ENCODE measurements at regions not wholly inside any gene's neighbourhood (a gene's known extent, or its start where the extent isn't known, plus 50 kb on each side); places are given as distances from the start of the nearest gene placed in this dataset.

DNA sequence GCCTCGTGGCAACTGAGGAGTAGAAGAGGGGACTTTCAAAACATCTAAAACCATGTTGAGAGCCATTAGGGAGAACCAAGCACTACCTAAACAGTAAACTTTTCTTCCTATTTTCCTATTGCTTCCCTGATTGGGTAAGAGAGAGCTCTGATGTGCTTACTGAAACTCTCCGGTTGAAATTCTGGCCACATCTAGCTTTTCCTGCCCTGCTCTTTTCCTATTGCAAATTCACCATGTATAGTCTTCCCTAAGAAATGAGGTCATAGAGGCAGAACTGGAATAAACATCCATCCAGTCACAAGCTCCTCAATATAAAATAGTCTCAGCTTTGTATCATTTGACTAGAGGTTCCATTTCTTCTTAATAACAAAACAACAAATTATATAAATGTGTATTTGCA, 199.5 kb upstream of the CNR1 start:
- no peaks in the 10 kb centered on the region for H3K79me1 ChIP-seq (ENCODE audit: low read depth, low read length)
- H3K27ac ChIP-seq (replicated peaks; ENCODE audit: low read length): no peak overlapping the region
- no peak overlapping the region for H2BK12ac ChIP-seq (ENCODE audit: low read length)
- no peak overlapping the region for H2BK5ac ChIP-seq (ENCODE audit: low read length)
- no peak overlapping the region for H2BK15ac ChIP-seq (ENCODE audit: low read length)
- H3K4ac ChIP-seq (ENCODE audit: low read length): no peak overlapping the region
- no peaks in the 10 kb centered on the region for H3K36me3 ChIP-seq (replicated peaks in 1 of 2; ENCODE audit: control insufficient read depth in 2 of 2, insufficient read depth in 2 of 2, low read length in 2 of 2)
- no peak overlapping the region for H3K23ac ChIP-seq (ENCODE audit: low read depth, low read length, poor library complexity)
- no peak overlapping the region for H3K9ac ChIP-seq (ENCODE audit: low read depth, low read length, poor library complexity)
- no peak overlapping the region for H4K91ac ChIP-seq (ENCODE audit: low read depth, low read length, poor library complexity)
- no peak overlapping the region for H3K18ac ChIP-seq (ENCODE audit: low read length)
- no peak overlapping the region for H2BK120ac ChIP-seq (ENCODE audit: low read depth, low read length)
- no peak overlapping the region for H3K14ac ChIP-seq (ENCODE audit: low read length)
- H3K4me3 ChIP-seq (ENCODE audit: low read length in 2 of 2): no peak overlapping the region
- no peak overlapping the region for H3K4me2 ChIP-seq (ENCODE audit: insufficient read depth, low read length, poor library complexity, severe bottlenecking)
- H3K9me3 ChIP-seq (replicated peaks in 1 of 2; ENCODE audit: control insufficient read depth in 2 of 2, insufficient read depth in 1 of 2, low read depth in 1 of 2, low read length in 2 of 2): no peaks in the 10 kb centered on the region
- H3K4me1 ChIP-seq (ENCODE audit: control insufficient read depth in 2 of 2, insufficient read depth in 1 of 2, low read depth in 1 of 2, low read length in 2 of 2): no peaks in the 10 kb centered on the region
- no peak for DNase-seq (ENCODE audit: low spot score)
- H4K8ac ChIP-seq (ENCODE audit: low read depth, low read length): no peak overlapping the region
- WGBS, 2 donors (ENCODE audit: extremely low coverage in 2 of 2, insufficient read length in 2 of 2, insufficient replicate concordance in 1 of 2): no CpG with 5 or more reads among the region's 2 CpGs
- no peaks in the 10 kb centered on the region for H3K27me3 ChIP-seq (ENCODE audit: control insufficient read depth in 3 of 3, insufficient read depth in 3 of 3, low read depth in 1 of 3, low read length in 3 of 3)
- H2AFZ ChIP-seq (ENCODE audit: low read length): no peak overlapping the region
- no peak overlapping the region for H2AK5ac ChIP-seq (ENCODE audit: low read depth, low read length)

GRCh38 chr6:88365230-88365629, 199.1 kb upstream of the CNR1 start:
- no peak overlapping the region for H3K4ac ChIP-seq (ENCODE audit: low read length)
- H4K8ac ChIP-seq (ENCODE audit: low read depth, low read length): no peak overlapping the region
- no peak overlapping the region for H3K14ac ChIP-seq (ENCODE audit: low read length)
- H3K4me2 ChIP-seq (ENCODE audit: insufficient read depth, low read length, poor library complexity, severe bottlenecking): no peak overlapping the region
- no peak overlapping the region for H2BK120ac ChIP-seq (ENCODE audit: low read depth, low read length)
- no peak overlapping the region for H3K23ac ChIP-seq (ENCODE audit: low read depth, low read length, poor library complexity)
- no peak overlapping the region for H3K27ac ChIP-seq (replicated peaks; ENCODE audit: low read length)
- no peak overlapping the region for H2AFZ ChIP-seq (ENCODE audit: low read length)
- no peak overlapping the region for H2BK5ac ChIP-seq (ENCODE audit: low read length)
- H3K18ac ChIP-seq (ENCODE audit: low read length): no peak overlapping the region
- no peak overlapping the region for H3K9ac ChIP-seq (ENCODE audit: low read depth, low read length, poor library complexity)
- no peaks in the 10 kb centered on the region for H3K36me3 ChIP-seq (replicated peaks in 1 of 2; ENCODE audit: control insufficient read depth in 2 of 2, insufficient read depth in 2 of 2, low read length in 2 of 2)
- no peaks in the 10 kb centered on the region for H3K9me3 ChIP-seq (replicated peaks in 1 of 2; ENCODE audit: control insufficient read depth in 2 of 2, insufficient read depth in 1 of 2, low read depth in 1 of 2, low read length in 2 of 2)
- H2AK5ac ChIP-seq (ENCODE audit: low read depth, low read length): no peak overlapping the region
- no peak overlapping the region for H2BK15ac ChIP-seq (ENCODE audit: low read length)
- no peaks in the 10 kb centered on the region for H3K79me1 ChIP-seq (ENCODE audit: low read depth, low read length)
- no peak overlapping the region for H2BK12ac ChIP-seq (ENCODE audit: low read length)
- H3K4me1 ChIP-seq (ENCODE audit: control insufficient read depth in 2 of 2, insufficient read depth in 1 of 2, low read depth in 1 of 2, low read length in 2 of 2): peaks cover 0 to 3% of the 10 kb centered on the region in 2 donors
- no CpG with 5 or more reads among the region's 2 CpGs for WGBS, 2 donors (ENCODE audit: extremely low coverage in 2 of 2, insufficient read length in 2 of 2, insufficient replicate concordance in 1 of 2)
- DNase-seq (ENCODE audit: low spot score): no peak
- no peak overlapping the region for H4K91ac ChIP-seq (ENCODE audit: low read depth, low read length, poor library complexity)
- no peak overlapping the region for H3K4me3 ChIP-seq (ENCODE audit: low read length in 2 of 2)
- H3K27me3 ChIP-seq (ENCODE audit: control insufficient read depth in 3 of 3, insufficient read depth in 3 of 3, low read depth in 1 of 3, low read length in 3 of 3): no peaks in the 10 kb centered on the region

DNA sequence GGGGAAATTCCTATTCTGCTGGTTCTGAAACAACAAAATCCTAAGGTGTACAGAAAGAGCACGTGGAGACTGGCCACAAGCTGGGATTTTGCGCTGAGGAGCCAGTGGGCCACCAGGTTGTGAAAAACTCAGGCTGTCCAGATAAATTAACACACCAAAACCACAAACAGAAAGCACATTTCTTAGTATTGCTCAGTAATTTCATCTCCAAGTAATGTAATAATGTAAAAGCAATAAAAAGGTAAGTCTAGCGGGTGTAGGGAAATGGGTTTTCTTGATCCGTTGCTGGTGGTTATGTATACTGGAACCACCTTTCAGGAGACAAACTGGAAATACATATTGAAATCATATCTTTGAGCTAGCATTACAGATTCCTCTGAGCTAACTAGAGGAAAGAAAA, 195.6 kb upstream of the CNR1 start:
- Histone ChIP-seq H2BK12ac (ENCODE audit: low read length) (no peak overlapping the region), H2AFZ (ENCODE audit: low read length) (no peak overlapping the region), H3K18ac (ENCODE audit: low read length) (no peak overlapping the region), H4K8ac (ENCODE audit: low read depth, low read length) (no peak overlapping the region), H3K4me1 (ENCODE audit: control insufficient read depth in 2 of 2, insufficient read depth in 1 of 2, low read depth in 1 of 2, low read length in 2 of 2) (peaks cover 0 to 8% of the 10 kb centered on the region in 2 donors), H3K23ac (ENCODE audit: low read depth, low read length, poor library complexity) (no peak overlapping the region), H3K27me3 (ENCODE audit: control insufficient read depth in 3 of 3, insufficient read depth in 3 of 3, low read depth in 1 of 3, low read length in 3 of 3) (no peaks in the 10 kb centered on the region), H3K9ac (ENCODE audit: low read depth, low read length, poor library complexity) (no peak overlapping the region), H3K4me2 (ENCODE audit: insufficient read depth, low read length, poor library complexity, severe bottlenecking) (no peak overlapping the region), H2BK5ac (ENCODE audit: low read length) (no peak overlapping the region), H3K36me3 (replicated peaks in 1 of 2; ENCODE audit: control insufficient read depth in 2 of 2, insufficient read depth in 2 of 2, low read length in 2 of 2) (no peaks in the 10 kb centered on the region), H3K27ac (replicated peaks; ENCODE audit: low read length) (no peak overlapping the region), H4K91ac (ENCODE audit: low read depth, low read length, poor library complexity) (no peak overlapping the region), H3K4ac (ENCODE audit: low read length) (no peak overlapping the region), H2AK5ac (ENCODE audit: low read depth, low read length) (no peak overlapping the region), H3K9me3 (replicated peaks in 1 of 2; ENCODE audit: control insufficient read depth in 2 of 2, insufficient read depth in 1 of 2, low read depth in 1 of 2, low read length in 2 of 2) (no peaks in the 10 kb centered on the region), H2BK120ac (ENCODE audit: low read depth, low read length) (no peak overlapping the region), H3K4me3 (ENCODE audit: low read length in 2 of 2) (no peak overlapping the region), H3K79me1 (ENCODE audit: low read depth, low read length) (no peaks in the 10 kb centered on the region), H2BK15ac (ENCODE audit: low read length) (no peak overlapping the region), H3K14ac (ENCODE audit: low read length) (no peak overlapping the region)
- no CpG with 5 or more reads among the region's 4 CpGs for WGBS, 2 donors (ENCODE audit: extremely low coverage in 2 of 2, insufficient read length in 2 of 2, insufficient replicate concordance in 1 of 2)
- no peak for DNase-seq (ENCODE audit: low spot score)

DNA sequence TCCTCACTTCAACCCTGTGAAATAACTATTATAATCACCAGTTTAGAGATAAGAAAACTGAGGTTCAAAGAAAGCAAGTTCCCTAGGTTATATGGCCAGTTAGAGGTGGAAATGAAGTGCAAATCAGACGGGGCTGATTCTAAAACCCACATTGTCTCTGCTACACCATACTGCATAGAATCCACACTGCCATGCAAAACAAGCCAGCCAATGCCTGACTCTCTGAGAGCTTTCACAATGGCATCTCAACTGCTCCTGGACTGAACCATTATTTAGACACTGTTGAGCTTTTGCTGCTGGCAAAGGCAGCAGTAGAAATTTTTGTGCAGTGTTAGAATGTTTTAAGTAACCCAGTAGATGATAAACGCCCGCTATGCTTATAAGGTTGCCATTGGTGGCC, 195.2 kb upstream of the CNR1 start:
- Histone ChIP-seq H2AK5ac (ENCODE audit: low read depth, low read length) (no peak overlapping the region), H3K9ac (ENCODE audit: low read depth, low read length, poor library complexity) (no peak overlapping the region), H3K4me2 (ENCODE audit: insufficient read depth, low read length, poor library complexity, severe bottlenecking) (no peak overlapping the region), H2BK12ac (ENCODE audit: low read length) (no peak overlapping the region), H2BK15ac (ENCODE audit: low read length) (no peak overlapping the region), H2BK120ac (ENCODE audit: low read depth, low read length) (no peak overlapping the region), H3K27ac (replicated peaks; ENCODE audit: low read length) (no peak overlapping the region), H3K4ac (ENCODE audit: low read length) (no peak overlapping the region), H2AFZ (ENCODE audit: low read length) (no peak overlapping the region), H3K18ac (ENCODE audit: low read length) (no peak overlapping the region), H3K4me1 (ENCODE audit: control insufficient read depth in 2 of 2, insufficient read depth in 1 of 2, low read depth in 1 of 2, low read length in 2 of 2) (peaks cover 0 to 8% of the 10 kb centered on the region in 2 donors), H3K79me1 (ENCODE audit: low read depth, low read length) (no peaks in the 10 kb centered on the region), H3K23ac (ENCODE audit: low read depth, low read length, poor library complexity) (no peak overlapping the region), H3K36me3 (replicated peaks in 1 of 2; ENCODE audit: control insufficient read depth in 2 of 2, insufficient read depth in 2 of 2, low read length in 2 of 2) (no peaks in the 10 kb centered on the region), H3K4me3 (ENCODE audit: low read length in 2 of 2) (no peak overlapping the region), H2BK5ac (ENCODE audit: low read length) (no peak overlapping the region), H3K14ac (ENCODE audit: low read length) (no peak overlapping the region), H3K27me3 (ENCODE audit: control insufficient read depth in 3 of 3, insufficient read depth in 3 of 3, low read depth in 1 of 3, low read length in 3 of 3) (no peaks in the 10 kb centered on the region), H4K91ac (ENCODE audit: low read depth, low read length, poor library complexity) (no peak overlapping the region), H3K9me3 (replicated peaks in 1 of 2; ENCODE audit: control insufficient read depth in 2 of 2, insufficient read depth in 1 of 2, low read depth in 1 of 2, low read length in 2 of 2) (no peaks in the 10 kb centered on the region), H4K8ac (ENCODE audit: low read depth, low read length) (no peak overlapping the region)
- no peak for DNase-seq (ENCODE audit: low spot score)
- WGBS, 2 donors (ENCODE audit: extremely low coverage in 2 of 2, insufficient read length in 2 of 2, insufficient replicate concordance in 1 of 2): no CpG with 5 or more reads among the region's 3 CpGs
